ENCODE measurements at regions not wholly inside any gene's neighbourhood (a gene's known extent, or its start where the extent isn't known, plus 50 kb on each side); places are given as distances from the start of the nearest gene placed in this dataset.

- CTCF ChIA-PET, result no interaction called here
- Histone ChIP-seq H3K4me1 (ENCODE audit: control insufficient read depth in 2 of 2, insufficient read depth in 2 of 2, low read length in 2 of 2) (no peaks in the 10 kb centered on the region), H3K36me3 (replicated peaks in 1 of 2; ENCODE audit: control extremely low read depth in 1 of 2, control insufficient read depth in 1 of 2, extremely low read depth in 1 of 2, insufficient read depth in 2 of 2, low read length in 1 of 2) (no peaks in the 10 kb centered on the region), H3K4me2 (replicated peaks; ENCODE audit: low read depth, low read length, poor library complexity, severe bottlenecking) (no peak overlapping the region), H3K79me2 (ENCODE audit: control insufficient read depth, insufficient read depth, low read length) (no peaks in the 10 kb centered on the region), H3K27ac (ENCODE audit: low read length in 2 of 2) (no peak overlapping the region), H3K9ac (ENCODE audit: low read length) (no peak overlapping the region), H3K27me3 (replicated peaks in 1 of 4; ENCODE audit: control extremely low read depth in 1 of 4, control insufficient read depth in 3 of 4, insufficient read depth in 4 of 4, low read length in 3 of 4) (no peaks in the 10 kb centered on the region), H3K9me3 (ENCODE audit: control extremely low read depth in 1 of 3, control insufficient read depth in 2 of 3, insufficient read depth in 1 of 3, low read length in 2 of 3) (no peaks in the 10 kb centered on the region), H2AFZ (ENCODE audit: insufficient read depth, low read depth, low read length, poor library complexity, severe bottlenecking) (no peak overlapping the region), H4K20me1 (ENCODE audit: control insufficient read depth, insufficient read depth, low read length, poor library complexity, severe bottlenecking) (no peaks in the 10 kb centered on the region), H3K4me3 (ENCODE audit: control extremely low read depth in 1 of 5, extremely low read depth in 1 of 5, insufficient read depth in 1 of 5, low read depth in 2 of 5, low read length in 4 of 5) (no peak overlapping the region)
- 40% methylated on average over 1 of the region's 1 CpG for WGBS (ENCODE audit: insufficient coverage)
- no peaks in the 10 kb centered on the region for H3K4me1 Mint-ChIP-seq
- intact Hi-C loops (cut with micrococcal nuclease), result no loop called here
- DNase-seq (no peak), ATAC-seq (ENCODE audit: low read depth) (no peak)
- H3K27ac Mint-ChIP-seq, result no peak overlapping the region
- H3K9me3 Mint-ChIP-seq (ENCODE audit: insufficient read depth), result peaks cover 2% of the 10 kb centered on the region
- H3K27me3 Mint-ChIP-seq, result no peaks in the 10 kb centered on the region
- H3K4me3 Mint-ChIP-seq, result no peak overlapping the region
- TF ChIP-seq CTCF (IDR thresholded peaks at IDR 0.05) (no peak), EZH2 (IDR thresholded peaks at IDR 0.05; ENCODE audit: borderline replicate concordance, insufficient read depth, low read depth, low read length, poor library complexity, severe bottlenecking) (no peak)
- POLR2A ChIA-PET, result no interaction called here
Measured at GRCh38 chr12:23340351-23340750, 609.1 kb downstream of the SOX5 start.

- TF ChIP-seq EZH2 (IDR thresholded peaks at IDR 0.05; ENCODE audit: borderline replicate concordance, insufficient read depth, low read depth, low read length, poor library complexity, severe bottlenecking) (no peak), CTCF (IDR thresholded peaks at IDR 0.05) (no peak)
- H3K9me3 Mint-ChIP-seq (ENCODE audit: insufficient read depth), result peaks cover 2% of the 10 kb centered on the region
- no CpG with 5 or more reads among the region's 1 CpG for WGBS (ENCODE audit: insufficient coverage)
- H3K27me3 ChIP-seq (replicated peaks in 1 of 4; ENCODE audit: control extremely low read depth in 1 of 4, control insufficient read depth in 3 of 4, insufficient read depth in 4 of 4, low read length in 3 of 4), result no peaks in the 10 kb centered on the region
- no peak overlapping the region for H3K4me2 ChIP-seq (replicated peaks; ENCODE audit: low read depth, low read length, poor library complexity, severe bottlenecking)
- H4K20me1 ChIP-seq (ENCODE audit: control insufficient read depth, insufficient read depth, low read length, poor library complexity, severe bottlenecking), result no peaks in the 10 kb centered on the region
- intact Hi-C loops (cut with micrococcal nuclease), result no loop called here
- H3K9ac ChIP-seq (ENCODE audit: low read length), result no peak overlapping the region
- DNase-seq, result no peak
- CTCF ChIA-PET, result no interaction called here
- no peaks in the 10 kb centered on the region for H3K4me1 Mint-ChIP-seq
- no peaks in the 10 kb centered on the region for H3K79me2 ChIP-seq (ENCODE audit: control insufficient read depth, insufficient read depth, low read length)
- no peak overlapping the region for H3K4me3 ChIP-seq (ENCODE audit: control extremely low read depth in 1 of 5, extremely low read depth in 1 of 5, insufficient read depth in 1 of 5, low read depth in 2 of 5, low read length in 4 of 5)
- no peak overlapping the region for H2AFZ ChIP-seq (ENCODE audit: insufficient read depth, low read depth, low read length, poor library complexity, severe bottlenecking)
- peaks cover 4% of the 10 kb centered on the region for H3K27me3 Mint-ChIP-seq
- no peak overlapping the region for H3K27ac ChIP-seq (ENCODE audit: low read length in 2 of 2)
- no peak overlapping the region for H3K4me3 Mint-ChIP-seq
- no peak overlapping the region for H3K27ac Mint-ChIP-seq
- no peaks in the 10 kb centered on the region for H3K9me3 ChIP-seq (ENCODE audit: control extremely low read depth in 1 of 3, control insufficient read depth in 2 of 3, insufficient read depth in 1 of 3, low read length in 2 of 3)
- ATAC-seq (ENCODE audit: low read depth), result no peak
- no peaks in the 10 kb centered on the region for H3K36me3 ChIP-seq (replicated peaks in 1 of 2; ENCODE audit: control extremely low read depth in 1 of 2, control insufficient read depth in 1 of 2, extremely low read depth in 1 of 2, insufficient read depth in 2 of 2, low read length in 1 of 2)
- H3K4me1 ChIP-seq (ENCODE audit: control insufficient read depth in 2 of 2, insufficient read depth in 2 of 2, low read length in 2 of 2), result no peaks in the 10 kb centered on the region
- POLR2A ChIA-PET, result no interaction called here
Measured at GRCh38 chr12:23342407-23342806, 607.1 kb downstream of the SOX5 start.

Measured in B cell (primary cell).